ENCODE measurements at regions not wholly inside any gene's neighbourhood (a gene's known extent, or its start where the extent isn't known, plus 50 kb on each side); places are given as distances from the start of the nearest gene placed in this dataset.

DNA sequence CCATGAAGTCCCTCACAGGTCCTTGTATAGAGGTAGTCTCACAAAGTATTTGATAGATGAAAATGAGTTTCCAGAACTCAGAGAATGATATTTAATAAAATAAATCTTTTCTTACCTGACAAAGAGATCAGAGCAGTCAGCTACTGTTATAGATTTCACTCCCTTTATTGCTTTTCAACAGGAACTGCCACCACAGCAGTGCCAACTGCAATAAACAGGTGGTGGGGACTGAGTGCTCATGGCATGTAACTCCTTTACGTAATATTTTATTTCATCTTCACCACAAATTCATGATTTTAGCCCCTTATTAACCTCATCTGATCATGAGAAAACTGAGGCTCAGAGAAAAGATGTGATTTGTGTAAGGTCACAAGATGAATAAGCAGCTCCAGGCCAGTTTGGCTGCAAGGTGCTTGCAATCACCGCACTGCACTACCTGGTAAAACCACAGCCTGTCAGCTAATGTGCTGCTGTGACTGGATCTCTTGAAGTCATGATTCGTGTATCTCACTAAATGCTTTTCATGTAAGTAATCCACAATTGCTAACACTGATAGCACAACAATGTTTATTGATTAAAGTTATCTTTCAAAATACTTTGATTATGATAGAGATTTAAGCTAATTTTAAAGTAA lies 78.8 kb downstream of the WNT5A start:
- TF ChIP-seq CTCF (IDR thresholded peaks at IDR 0.05; ENCODE audit: borderline replicate concordance, extremely low read depth, low read length, poor library complexity, severe bottlenecking), result no peak
- TF ChIP-seq EZH2 (IDR thresholded peaks at IDR 0.05; ENCODE audit: borderline replicate concordance, low read depth, low read length, severe bottlenecking), result no peak

Data from DND-41 (cell line).